ENCODE measurements at regions not wholly inside any gene's neighbourhood (a gene's known extent, or its start where the extent isn't known, plus 50 kb on each side); places are given as distances from the start of the nearest gene placed in this dataset.

DNA sequence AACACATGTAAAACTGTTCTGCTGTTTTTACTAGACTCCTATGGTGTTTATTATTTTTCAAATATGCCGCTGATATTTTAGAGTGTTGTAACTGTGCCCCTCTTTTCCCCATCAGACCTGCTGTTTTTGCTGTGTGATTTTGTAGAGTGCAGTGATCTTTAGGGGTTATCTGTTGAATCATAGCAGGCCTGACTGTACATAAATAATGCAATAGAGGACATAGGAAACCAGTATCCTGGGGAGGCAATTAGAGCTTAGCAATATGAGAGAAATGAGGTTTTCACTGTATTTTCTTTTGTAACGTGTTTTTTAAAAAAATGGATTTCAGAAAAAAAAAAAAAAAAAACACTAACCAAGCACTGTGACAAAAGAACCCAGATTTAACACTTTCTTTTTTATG is 662.2 kb downstream of the TOX3 start:
- Histone ChIP-seq H3K4me1 (ENCODE audit: control insufficient read depth, insufficient read depth, low read length, poor library complexity, severe bottlenecking) (no peaks in the 10 kb centered on the region), H3K27ac (ENCODE audit: insufficient read depth, low read length, poor library complexity, severe bottlenecking) (no peak overlapping the region), H3K27me3 (replicated peaks; ENCODE audit: control insufficient read depth, insufficient read depth, low read length, poor library complexity, severe bottlenecking) (no peaks in the 10 kb centered on the region), H3K9me3 (ENCODE audit: control insufficient read depth, low read length) (no peaks in the 10 kb centered on the region), H3K4me3 (ENCODE audit: insufficient read depth, low read depth, low read length, poor library complexity, severe bottlenecking) (no peak overlapping the region), H3K36me3 (ENCODE audit: control insufficient read depth, insufficient read depth, low read length) (no peaks in the 10 kb centered on the region)
- DNase-seq: no peak

DNA sequence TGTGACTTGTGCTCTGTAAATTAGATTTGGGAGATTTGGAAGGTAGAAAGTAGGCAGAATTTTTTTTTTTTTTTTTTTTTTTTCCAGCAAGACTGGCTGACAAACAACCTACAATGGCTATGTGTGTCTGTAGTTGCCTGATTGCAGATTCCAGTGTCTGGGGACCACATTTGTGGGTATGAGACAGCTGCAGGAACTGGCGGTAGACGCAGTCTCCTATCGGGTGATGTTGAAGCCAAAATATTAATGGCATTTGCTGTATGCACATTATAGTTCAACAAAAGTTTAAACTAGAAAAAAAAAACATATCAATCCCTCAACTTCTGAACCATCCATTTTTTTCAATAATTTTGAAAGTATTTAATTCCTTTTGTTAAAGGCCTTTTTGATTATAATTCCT is 665.2 kb downstream of the TOX3 start:
- H3K27me3 ChIP-seq (replicated peaks; ENCODE audit: control insufficient read depth, insufficient read depth, low read length, poor library complexity, severe bottlenecking): no peaks in the 10 kb centered on the region
- H3K4me1 ChIP-seq (ENCODE audit: control insufficient read depth, insufficient read depth, low read length, poor library complexity, severe bottlenecking): no peaks in the 10 kb centered on the region
- no peaks in the 10 kb centered on the region for H3K36me3 ChIP-seq (ENCODE audit: control insufficient read depth, insufficient read depth, low read length)
- no peak for DNase-seq
- no peak overlapping the region for H3K4me3 ChIP-seq (ENCODE audit: insufficient read depth, low read depth, low read length, poor library complexity, severe bottlenecking)
- no peak overlapping the region for H3K27ac ChIP-seq (ENCODE audit: insufficient read depth, low read length, poor library complexity, severe bottlenecking)
- no peaks in the 10 kb centered on the region for H3K9me3 ChIP-seq (ENCODE audit: control insufficient read depth, low read length)

DNA sequence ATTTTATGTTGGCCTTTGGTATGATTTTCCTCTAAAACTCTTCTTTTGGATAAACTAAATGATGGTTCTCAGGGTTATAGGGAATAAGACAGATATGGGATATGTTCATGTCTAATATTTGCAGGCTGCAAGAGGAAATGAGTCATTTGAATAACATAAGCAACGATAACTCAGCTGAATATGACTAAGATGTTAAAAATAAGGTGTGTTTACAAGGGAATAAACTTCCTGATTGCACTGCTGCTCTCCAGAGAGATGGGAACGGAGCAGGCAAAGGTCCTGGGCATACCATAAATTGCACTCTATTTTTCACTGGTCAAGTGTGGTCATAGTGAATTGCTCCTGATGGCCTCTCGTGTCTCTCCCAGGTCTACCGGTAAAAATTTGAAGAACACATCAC is 666.2 kb downstream of the TOX3 start:
- Histone ChIP-seq H3K4me1 (ENCODE audit: control insufficient read depth, insufficient read depth, low read length, poor library complexity, severe bottlenecking) (no peaks in the 10 kb centered on the region), H3K36me3 (ENCODE audit: control insufficient read depth, insufficient read depth, low read length) (no peaks in the 10 kb centered on the region), H3K9me3 (ENCODE audit: control insufficient read depth, low read length) (no peaks in the 10 kb centered on the region), H3K27me3 (replicated peaks; ENCODE audit: control insufficient read depth, insufficient read depth, low read length, poor library complexity, severe bottlenecking) (no peaks in the 10 kb centered on the region), H3K27ac (ENCODE audit: insufficient read depth, low read length, poor library complexity, severe bottlenecking) (no peak overlapping the region), H3K4me3 (ENCODE audit: insufficient read depth, low read depth, low read length, poor library complexity, severe bottlenecking) (no peak overlapping the region)
- no peak for DNase-seq

DNA sequence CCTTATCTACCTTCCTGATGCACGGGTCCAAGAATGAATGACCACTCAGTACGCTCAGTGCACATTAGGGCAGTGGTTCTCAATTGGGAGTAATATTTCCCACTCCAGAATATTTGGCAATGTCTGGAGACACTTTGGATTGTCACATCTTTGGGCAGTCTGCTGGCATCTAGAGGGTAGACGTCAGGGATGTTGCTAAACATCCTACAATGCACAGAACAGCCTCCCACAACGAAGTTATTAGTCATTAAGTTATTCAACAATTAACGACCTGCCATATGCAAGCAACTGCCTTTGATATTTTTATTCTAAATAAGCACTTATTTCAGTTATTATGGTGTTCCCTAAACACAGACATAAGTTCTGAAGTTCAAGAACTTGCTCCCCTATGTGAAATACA is 669.3 kb downstream of the TOX3 start:
- no peaks in the 10 kb centered on the region for H3K4me1 ChIP-seq (ENCODE audit: control insufficient read depth, insufficient read depth, low read length, poor library complexity, severe bottlenecking)
- no peaks in the 10 kb centered on the region for H3K36me3 ChIP-seq (ENCODE audit: control insufficient read depth, insufficient read depth, low read length)
- no peak overlapping the region for H3K27ac ChIP-seq (ENCODE audit: insufficient read depth, low read length, poor library complexity, severe bottlenecking)
- DNase-seq: no peak
- H3K27me3 ChIP-seq (replicated peaks; ENCODE audit: control insufficient read depth, insufficient read depth, low read length, poor library complexity, severe bottlenecking): no peaks in the 10 kb centered on the region
- no peak overlapping the region for H3K4me3 ChIP-seq (ENCODE audit: insufficient read depth, low read depth, low read length, poor library complexity, severe bottlenecking)
- H3K9me3 ChIP-seq (ENCODE audit: control insufficient read depth, low read length): no peaks in the 10 kb centered on the region

DNA sequence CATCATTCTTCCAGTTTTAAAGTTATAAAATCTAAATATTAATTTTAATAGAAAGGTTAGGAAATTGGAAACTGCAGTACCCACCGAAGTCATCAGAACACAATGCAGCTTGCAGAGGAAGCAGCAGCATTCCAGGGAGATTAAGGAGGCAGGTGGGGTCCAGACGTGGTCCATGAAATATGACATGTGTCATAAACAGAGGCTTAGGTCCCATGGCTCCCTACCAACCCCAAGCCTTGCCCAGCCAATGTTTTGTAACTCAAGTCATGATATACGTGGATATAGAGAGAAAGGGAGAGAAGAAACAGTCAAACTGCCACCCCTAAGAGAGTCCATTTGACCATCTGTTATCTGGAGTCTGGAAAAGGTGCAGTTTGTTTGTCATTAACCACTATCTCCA is 670.0 kb downstream of the TOX3 start:
- Histone ChIP-seq H3K9me3 (ENCODE audit: control insufficient read depth, low read length) (no peaks in the 10 kb centered on the region), H3K27ac (ENCODE audit: insufficient read depth, low read length, poor library complexity, severe bottlenecking) (no peak overlapping the region), H3K36me3 (ENCODE audit: control insufficient read depth, insufficient read depth, low read length) (no peaks in the 10 kb centered on the region), H3K4me3 (ENCODE audit: insufficient read depth, low read depth, low read length, poor library complexity, severe bottlenecking) (no peak overlapping the region), H3K27me3 (replicated peaks; ENCODE audit: control insufficient read depth, insufficient read depth, low read length, poor library complexity, severe bottlenecking) (no peaks in the 10 kb centered on the region), H3K4me1 (ENCODE audit: control insufficient read depth, insufficient read depth, low read length, poor library complexity, severe bottlenecking) (no peaks in the 10 kb centered on the region)
- DNase-seq: no peak

DNA sequence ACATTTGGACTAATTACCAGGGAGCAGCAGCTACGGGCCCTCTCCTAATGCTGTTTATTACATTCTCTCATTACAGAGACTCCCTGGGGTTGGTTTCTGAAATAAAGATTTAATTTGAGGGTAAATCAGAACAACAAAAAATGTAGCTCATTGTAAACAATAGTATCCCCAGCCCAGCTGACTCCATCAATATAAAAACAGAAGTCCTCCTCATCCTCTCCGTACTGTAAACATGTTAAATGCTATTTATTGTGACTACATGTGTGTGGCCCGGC is 670.4 kb downstream of the TOX3 start:
- Histone ChIP-seq H3K4me1 (ENCODE audit: control insufficient read depth, insufficient read depth, low read length, poor library complexity, severe bottlenecking) (no peaks in the 10 kb centered on the region), H3K9me3 (ENCODE audit: control insufficient read depth, low read length) (no peaks in the 10 kb centered on the region), H3K27ac (ENCODE audit: insufficient read depth, low read length, poor library complexity, severe bottlenecking) (no peak overlapping the region), H3K4me3 (ENCODE audit: insufficient read depth, low read depth, low read length, poor library complexity, severe bottlenecking) (no peak overlapping the region), H3K36me3 (ENCODE audit: control insufficient read depth, insufficient read depth, low read length) (no peaks in the 10 kb centered on the region), H3K27me3 (replicated peaks; ENCODE audit: control insufficient read depth, insufficient read depth, low read length, poor library complexity, severe bottlenecking) (no peaks in the 10 kb centered on the region)
- DNase-seq: no peak

DNA sequence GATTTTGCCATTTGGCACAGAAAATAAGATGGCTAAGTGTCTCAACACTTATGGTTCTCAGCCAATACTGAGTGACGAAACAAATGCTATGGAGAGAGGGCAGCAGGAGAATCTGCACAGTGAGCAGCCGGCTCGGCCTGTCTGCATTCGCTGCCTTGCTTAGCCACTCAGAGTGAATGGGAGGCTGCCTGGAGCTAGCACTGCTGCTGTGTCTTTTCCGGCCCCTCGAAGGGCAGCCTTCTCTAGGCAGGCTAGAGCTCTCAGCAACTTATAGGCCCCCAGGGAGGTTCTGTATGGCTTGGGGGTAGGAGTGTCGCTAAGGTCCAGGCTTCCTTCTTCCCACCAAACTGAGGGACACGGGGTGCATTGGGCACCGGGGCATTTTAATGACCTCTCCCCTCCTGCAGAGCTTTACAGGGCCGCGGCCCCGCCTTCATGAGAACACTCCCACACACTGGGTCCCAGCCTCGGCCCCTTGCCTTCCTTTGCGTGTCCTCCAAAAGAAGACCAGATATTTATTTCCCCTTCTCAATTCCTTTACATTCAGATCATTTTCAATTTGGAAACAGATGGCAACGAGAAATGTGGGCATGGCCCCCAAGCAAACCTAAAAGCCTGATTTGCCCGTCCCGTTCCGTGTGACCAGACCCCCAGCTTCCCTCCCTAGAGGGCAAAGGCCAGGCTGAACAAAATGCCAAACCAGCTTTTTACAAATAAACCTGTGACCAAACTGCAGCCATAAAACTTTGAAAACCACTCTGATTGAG is 670.9 kb downstream of the TOX3 start:
- no peaks in the 10 kb centered on the region for H3K27me3 ChIP-seq (replicated peaks; ENCODE audit: control insufficient read depth, insufficient read depth, low read length, poor library complexity, severe bottlenecking)
- H3K9me3 ChIP-seq (ENCODE audit: control insufficient read depth, low read length): no peaks in the 10 kb centered on the region
- H3K4me1 ChIP-seq (ENCODE audit: control insufficient read depth, insufficient read depth, low read length, poor library complexity, severe bottlenecking): no peaks in the 10 kb centered on the region
- H3K4me3 ChIP-seq (ENCODE audit: insufficient read depth, low read depth, low read length, poor library complexity, severe bottlenecking): no peak overlapping the region
- no peak for DNase-seq
- no peaks in the 10 kb centered on the region for H3K36me3 ChIP-seq (ENCODE audit: control insufficient read depth, insufficient read depth, low read length)
- no peak overlapping the region for H3K27ac ChIP-seq (ENCODE audit: insufficient read depth, low read length, poor library complexity, severe bottlenecking)

DNA sequence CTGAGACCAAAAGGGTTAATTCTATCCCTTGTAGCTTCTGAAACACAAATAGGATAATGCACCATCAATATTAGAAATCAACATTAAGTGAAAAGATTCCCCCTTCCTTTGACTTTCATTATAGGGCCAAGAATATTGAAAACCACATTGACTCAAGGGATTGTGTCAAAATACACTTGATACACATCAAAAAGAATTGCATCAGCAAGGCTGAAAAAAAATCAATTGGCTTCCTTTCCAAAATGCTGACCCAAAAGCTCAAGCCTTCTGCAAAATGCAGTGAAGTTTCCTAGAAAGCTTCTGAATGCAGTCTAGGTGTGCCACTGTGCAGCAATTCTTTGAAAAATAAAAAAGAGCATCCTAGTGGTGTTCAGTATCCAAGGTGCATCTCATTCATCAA is 674.4 kb downstream of the TOX3 start:
- Histone ChIP-seq H3K4me1 (ENCODE audit: control insufficient read depth, insufficient read depth, low read length, poor library complexity, severe bottlenecking) (no peaks in the 10 kb centered on the region), H3K36me3 (ENCODE audit: control insufficient read depth, insufficient read depth, low read length) (no peaks in the 10 kb centered on the region), H3K27ac (ENCODE audit: insufficient read depth, low read length, poor library complexity, severe bottlenecking) (no peak overlapping the region), H3K4me3 (ENCODE audit: insufficient read depth, low read depth, low read length, poor library complexity, severe bottlenecking) (no peak overlapping the region), H3K9me3 (ENCODE audit: control insufficient read depth, low read length) (no peaks in the 10 kb centered on the region), H3K27me3 (replicated peaks; ENCODE audit: control insufficient read depth, insufficient read depth, low read length, poor library complexity, severe bottlenecking) (no peaks in the 10 kb centered on the region)
- no peak for DNase-seq

DNA sequence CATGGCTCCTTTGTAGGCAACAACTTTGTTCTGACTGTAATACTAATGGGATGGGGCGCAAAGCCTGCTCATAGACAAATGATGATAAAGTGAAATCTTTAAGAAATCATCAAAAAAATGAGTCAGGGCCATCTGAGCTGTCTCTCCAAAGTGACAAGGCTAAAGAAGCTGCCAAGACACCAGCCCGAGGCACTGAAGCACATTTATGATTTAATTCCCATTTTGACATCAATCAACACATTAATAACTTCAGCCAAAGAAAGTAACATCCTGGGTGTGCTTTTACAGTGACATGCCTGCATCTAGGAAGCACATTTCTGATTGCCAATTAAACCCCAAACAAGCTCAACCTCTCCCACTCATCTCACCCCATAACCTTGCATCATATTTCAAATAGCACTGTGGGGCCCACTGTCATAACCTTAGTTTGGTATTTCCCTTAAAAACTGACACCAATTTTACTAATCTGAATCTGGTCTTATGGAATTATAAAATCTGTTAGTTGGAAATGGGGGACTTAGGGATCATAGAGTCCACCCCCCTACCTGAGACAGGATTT is 676.6 kb downstream of the TOX3 start:
- Histone ChIP-seq H3K36me3 (ENCODE audit: control insufficient read depth, insufficient read depth, low read length) (no peaks in the 10 kb centered on the region), H3K4me1 (ENCODE audit: control insufficient read depth, insufficient read depth, low read length, poor library complexity, severe bottlenecking) (no peaks in the 10 kb centered on the region)
- no peak for DNase-seq

DNA sequence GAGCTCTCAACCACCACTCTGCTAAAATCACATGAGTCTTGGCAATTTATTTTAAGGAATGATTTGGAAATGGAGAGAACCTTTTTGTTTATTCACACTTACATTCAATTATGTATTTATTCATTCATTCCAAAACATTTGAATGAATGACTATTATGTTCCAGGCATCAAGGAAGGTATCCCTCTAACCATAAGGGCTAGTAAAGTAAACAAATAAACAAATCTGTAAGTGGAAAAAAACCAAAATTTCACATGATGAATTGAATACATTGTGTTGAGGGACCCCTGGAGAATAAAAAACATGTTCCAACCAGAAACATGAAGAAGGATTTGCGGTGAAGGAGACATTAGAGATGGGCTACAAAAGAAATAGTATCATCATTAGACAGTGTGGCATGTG is 677.8 kb downstream of the TOX3 start:
- H3K4me1 ChIP-seq (ENCODE audit: control insufficient read depth, insufficient read depth, low read length, poor library complexity, severe bottlenecking): no peaks in the 10 kb centered on the region
- no peak for DNase-seq
- H3K36me3 ChIP-seq (ENCODE audit: control insufficient read depth, insufficient read depth, low read length): no peaks in the 10 kb centered on the region
- no peak overlapping the region for H3K27ac ChIP-seq (ENCODE audit: insufficient read depth, low read length, poor library complexity, severe bottlenecking)
- H3K27me3 ChIP-seq (replicated peaks; ENCODE audit: control insufficient read depth, insufficient read depth, low read length, poor library complexity, severe bottlenecking): no peaks in the 10 kb centered on the region
- no peaks in the 10 kb centered on the region for H3K9me3 ChIP-seq (ENCODE audit: control insufficient read depth, low read length)
- no peak overlapping the region for H3K4me3 ChIP-seq (ENCODE audit: insufficient read depth, low read depth, low read length, poor library complexity, severe bottlenecking)

More for the DNA sequence above, 676.6 kb downstream of the TOX3 start:
- Histone ChIP-seq H3K27ac (ENCODE audit: insufficient read depth, low read length, poor library complexity, severe bottlenecking) (no peak overlapping the region), H3K27me3 (replicated peaks; ENCODE audit: control insufficient read depth, insufficient read depth, low read length, poor library complexity, severe bottlenecking) (no peaks in the 10 kb centered on the region), H3K9me3 (ENCODE audit: control insufficient read depth, low read length) (no peaks in the 10 kb centered on the region), H3K4me3 (ENCODE audit: insufficient read depth, low read depth, low read length, poor library complexity, severe bottlenecking) (no peak overlapping the region)

Measured in effector memory CD4-positive, alpha-beta T cell (primary cell).